ENCODE measurements at regions not wholly inside any gene's neighbourhood (a gene's known extent, or its start where the extent isn't known, plus 50 kb on each side); places are given as distances from the start of the nearest gene placed in this dataset.

- FAIRE-seq (no peak), ATAC-seq (no peak), DNase-seq (ENCODE audit: low spot score) (no peak)
- intact Hi-C loops (cut with micrococcal nuclease; ENCODE audit: unreplicated experiment) = no loop called here
- TF ChIP-seq ZNF557 (CRISPR knock-in tag; IDR thresholded peaks at IDR 0.05) (no peak), ETV5 (CRISPR knock-in tag; IDR thresholded peaks at IDR 0.05; ENCODE audit: borderline replicate concordance) (no peak), ZNF691 (CRISPR knock-in tag; IDR thresholded peaks at IDR 0.05; ENCODE audit: borderline replicate concordance, low read depth) (no peak)
- Histone ChIP-seq H3K27me3 (ENCODE audit: control insufficient read depth in 1 of 2, insufficient read depth in 2 of 2, low read length in 2 of 2) (peaks cover 0 to 4% of the 10 kb centered on the region in 2 experiments; a peak in 1 of 5 replicates), H3K27ac (ENCODE audit: extremely low read length, insufficient read depth, low read length) (no peak overlapping the region), H3K9ac (ENCODE audit: insufficient read depth, low read depth, low read length) (no peak overlapping the region), H4K20me1 (ENCODE audit: insufficient read depth, low read length) (no peaks in the 10 kb centered on the region), H3K79me2 (ENCODE audit: insufficient read depth, low read length) (no peaks in the 10 kb centered on the region), H3K4me3 (replicated peaks in 1 of 3; ENCODE audit: insufficient read depth in 1 of 3, low read depth in 2 of 3, low read length in 3 of 3) (no peak overlapping the region), H3K36me3 (replicated peaks in 1 of 2; ENCODE audit: control insufficient read depth in 1 of 2, insufficient read depth in 2 of 2, low read length in 2 of 2) (no peaks in the 10 kb centered on the region), H3K9me3 (ENCODE audit: low read length) (no peaks in the 10 kb centered on the region), H3K4me1 (ENCODE audit: insufficient read depth, low read length) (no peaks in the 10 kb centered on the region), H3K4me2 (ENCODE audit: low read depth, low read length) (no peak overlapping the region), H2AFZ (ENCODE audit: low read length) (no peak overlapping the region)
- in situ Hi-C loops (cut with HindIII; ENCODE audit: extremely low pct_ligation_motif_present, low pct_unique_long_range_greater_than_20kb) = no loop called here
- WGBS (ENCODE audit: low lambda C conversion rate) = 12% methylated on average over 3 of the region's 3 CpGs
- no TSS peak for BruUV-seq (replicated peaks)
- POLR2A ChIA-PET = no interaction called here
- CTCF ChIA-PET (ENCODE audit: low intra/inter-chr PET ratio, low total read pairs) = no interaction called here
These were observed 92.6 kb upstream of the ALDH1B1 start for GRCh38 chr9:38299856-38300255.

GRCh38 chr9:38298904-38299303 lies 93.6 kb upstream of the ALDH1B1 start:
- intact Hi-C loops (cut with micrococcal nuclease; ENCODE audit: unreplicated experiment) = no loop called here
- ATAC-seq = no peak
- CTCF ChIA-PET (ENCODE audit: low intra/inter-chr PET ratio, low total read pairs) = no interaction called here

More at GRCh38 chr9:38298904-38299303, 93.6 kb upstream of the ALDH1B1 start:
- H3K27ac ChIP-seq (ENCODE audit: extremely low read length, insufficient read depth, low read length) = no peak overlapping the region
- no peaks in the 10 kb centered on the region for H3K79me2 ChIP-seq (ENCODE audit: insufficient read depth, low read length)
- in situ Hi-C loops (cut with HindIII; ENCODE audit: extremely low pct_ligation_motif_present, low pct_unique_long_range_greater_than_20kb) = no loop called here
- no peaks in the 10 kb centered on the region for H4K20me1 ChIP-seq (ENCODE audit: insufficient read depth, low read length)
- no peak overlapping the region for H3K4me2 ChIP-seq (ENCODE audit: low read depth, low read length)
- no peaks in the 10 kb centered on the region for H3K36me3 ChIP-seq (replicated peaks in 1 of 2; ENCODE audit: control insufficient read depth in 1 of 2, insufficient read depth in 2 of 2, low read length in 2 of 2)
- no peaks in the 10 kb centered on the region for H3K9me3 ChIP-seq (ENCODE audit: low read length)
- no peak for TF ChIP-seq SOX13 (IDR thresholded peaks at IDR 0.05)
- TF ChIP-seq SOX13 (CRISPR knock-in tag; conservative IDR thresholded peaks at IDR 0.05 in 1 of 2, IDR thresholded peaks at IDR 0.05 in 1 of 2) = no peak
- TF ChIP-seq MXI1 (IDR thresholded peaks at IDR 0.05; ENCODE audit: borderline replicate concordance, low read depth, low read length) = no peak
- no peak for TF ChIP-seq MED1 (CRISPR knock-in tag; IDR thresholded peaks at IDR 0.05)
- TF ChIP-seq ATF6 (CRISPR knock-in tag; conservative IDR thresholded peaks at IDR 0.05) = no peak
- no peak for TF ChIP-seq KLF9 (CRISPR knock-in tag; IDR thresholded peaks at IDR 0.05; ENCODE audit: low read depth)
- TF ChIP-seq ZNF766 (CRISPR knock-in tag; IDR thresholded peaks at IDR 0.05; ENCODE audit: borderline replicate concordance) = no peak
- TF ChIP-seq ZNF563 (CRISPR knock-in tag; IDR thresholded peaks at IDR 0.05) = no peak
- TF ChIP-seq SPEN (CRISPR knock-in tag; IDR thresholded peaks at IDR 0.05; ENCODE audit: low read depth) = no peak
- no peak for TF ChIP-seq ZNF574 (CRISPR knock-in tag; IDR thresholded peaks at IDR 0.05)
- no peak for TF ChIP-seq ZNF10 (CRISPR knock-in tag; IDR thresholded peaks at IDR 0.05; ENCODE audit: borderline replicate concordance, low read depth)
- H3K27me3 ChIP-seq (ENCODE audit: control insufficient read depth in 1 of 2, insufficient read depth in 2 of 2, low read length in 2 of 2) = peaks cover 0 to 4% of the 10 kb centered on the region in 2 experiments; a peak in 1 of 5 replicates
- POLR2A ChIA-PET = no interaction called here
- H3K4me1 ChIP-seq (ENCODE audit: insufficient read depth, low read length) = no peaks in the 10 kb centered on the region
- H2AFZ ChIP-seq (ENCODE audit: low read length) = no peak overlapping the region
- no peak overlapping the region for H3K4me3 ChIP-seq (replicated peaks in 1 of 3; ENCODE audit: insufficient read depth in 1 of 3, low read depth in 2 of 3, low read length in 3 of 3)
- FAIRE-seq (no peak), DNase-seq (ENCODE audit: low spot score) (no peak)
- 44% methylated on average over 3 of the region's 3 CpGs for WGBS (ENCODE audit: low lambda C conversion rate)
- no peak overlapping the region for H3K9ac ChIP-seq (ENCODE audit: insufficient read depth, low read depth, low read length)
- no TSS peak for BruUV-seq (replicated peaks)
